ENCODE measurements at regions not wholly inside any gene's neighbourhood (a gene's known extent, or its start where the extent isn't known, plus 50 kb on each side); places are given as distances from the start of the nearest gene placed in this dataset.

- TF ChIP-seq SP2 (IDR thresholded peaks at IDR 0.05; ENCODE audit: low read length) (no peak), BACH1 (IDR thresholded peaks at IDR 0.05; ENCODE audit: low read length) (no peak)
Observed at GRCh38 chr7:68321776-68322496, 1276.3 kb upstream of the AUTS2 start (continued).

Data from H1 (cell line).